ENCODE measurements at regions not wholly inside any gene's neighbourhood (a gene's known extent, or its start where the extent isn't known, plus 50 kb on each side); places are given as distances from the start of the nearest gene placed in this dataset.
"Not testable (repeated sequence)": the region's sequence is repeated elsewhere in the genome, so short reads cannot be mapped to it uniquely, and the experiment has no call there.

DNA sequence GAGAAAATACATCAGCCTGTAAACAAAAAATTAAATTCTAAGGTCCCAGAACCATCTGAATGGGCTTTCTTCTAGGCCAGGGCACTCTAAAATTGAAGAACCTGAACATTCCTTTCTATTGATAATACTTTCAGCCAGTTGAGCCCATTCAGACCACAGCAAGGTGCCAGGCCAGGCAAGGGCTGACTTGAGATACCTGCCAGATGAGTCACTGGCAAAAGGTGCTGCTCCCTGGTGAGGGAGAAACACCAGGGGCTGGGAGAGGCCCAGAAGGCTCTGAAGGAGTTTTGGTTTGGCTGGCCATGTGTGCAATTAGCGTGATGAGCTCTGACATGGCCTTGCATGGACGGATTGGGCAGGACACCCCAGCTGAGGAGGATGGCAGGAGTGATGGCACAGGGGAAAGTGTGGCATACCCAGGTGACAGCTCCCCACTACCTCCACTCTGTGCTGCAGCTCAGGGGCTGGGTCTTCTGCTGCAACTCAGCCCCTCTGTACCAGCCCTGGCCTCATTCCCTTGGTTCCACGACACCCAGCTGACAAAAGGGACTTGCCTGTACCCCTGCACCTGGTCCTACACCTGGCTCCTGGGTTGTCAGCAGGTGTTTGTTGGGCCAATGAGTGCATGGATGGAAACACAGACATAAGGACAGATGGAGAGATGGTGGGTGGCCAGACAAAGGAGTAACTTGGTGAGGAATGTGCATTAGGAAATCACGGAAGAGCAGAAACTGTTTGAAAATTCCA is 230.4 kb downstream of the POTEM start:
- H3K27me3 ChIP-seq (replicated peaks; ENCODE audit: insufficient read depth); intact Hi-C loops (cut with DNase I); H3K27ac ChIP-seq; H3K36me3 ChIP-seq; H3K4me1 ChIP-seq (replicated peaks); DNase-seq (ENCODE audit: low spot score); H3K9me3 ChIP-seq; H3K4me3 ChIP-seq: not testable (repeated sequence)
- 61% methylated on average over 4 of the region's 4 CpGs for WGBS

DNA sequence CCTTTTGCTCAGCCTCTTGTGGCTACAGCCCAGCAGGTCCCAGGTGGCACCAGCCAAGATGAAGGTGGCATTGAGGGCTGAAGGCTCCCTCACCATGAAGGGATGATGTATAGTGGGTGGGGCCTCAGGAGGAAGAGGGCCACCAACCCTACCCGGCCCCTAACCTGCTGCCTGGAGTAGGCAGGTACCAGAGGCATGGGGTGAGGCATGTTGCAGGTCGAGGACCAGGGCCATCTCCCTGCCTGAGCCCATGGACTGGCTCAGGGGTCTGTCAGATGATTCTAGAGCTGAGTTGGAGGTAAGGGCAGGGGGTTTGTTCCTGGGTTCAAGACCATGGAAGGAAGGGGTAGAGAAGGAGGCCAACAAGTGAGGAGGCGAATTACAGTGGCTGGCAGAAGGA is 231.1 kb downstream of the POTEM start:
- H3K4me1 ChIP-seq (replicated peaks); DNase-seq (ENCODE audit: low spot score); intact Hi-C loops (cut with DNase I); H3K4me3 ChIP-seq; H3K9me3 ChIP-seq; H3K27ac ChIP-seq; H3K27me3 ChIP-seq (replicated peaks; ENCODE audit: insufficient read depth); H3K36me3 ChIP-seq: not testable (repeated sequence)
- WGBS, result 25% methylated on average over 3 of the region's 3 CpGs

DNA sequence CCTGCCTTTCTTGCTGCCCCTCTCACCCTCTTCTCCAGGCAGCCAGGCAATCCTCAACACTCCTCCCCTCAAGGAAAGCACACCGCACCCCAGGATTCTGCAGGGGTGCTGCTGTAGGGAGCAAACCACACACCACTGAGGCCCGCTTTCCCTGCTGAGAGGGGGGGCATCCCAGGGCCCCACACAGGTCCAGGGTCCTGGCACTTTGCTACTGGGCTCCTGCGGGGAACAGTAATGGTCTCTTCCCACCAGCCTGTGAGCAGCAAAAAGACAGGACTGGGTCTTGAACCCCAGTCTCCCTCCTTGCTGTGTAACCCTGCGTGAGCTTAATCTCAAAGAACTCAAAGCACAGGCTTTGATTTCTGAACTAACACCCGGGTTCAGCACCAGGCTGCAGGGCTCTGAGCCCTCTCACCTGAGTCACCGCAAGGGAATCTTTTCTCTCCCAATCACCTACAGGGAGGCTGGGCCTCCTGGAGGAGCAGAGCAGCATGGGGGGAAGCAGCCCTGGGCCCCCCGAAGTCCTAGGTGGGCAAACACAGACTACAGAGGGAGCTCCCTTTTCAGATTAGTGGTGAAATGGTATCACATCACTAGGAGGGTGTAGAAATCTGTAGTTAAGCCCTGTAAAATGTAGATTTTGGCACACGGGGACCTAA is 232.6 kb downstream of the POTEG start:
- H3K27me3 ChIP-seq (replicated peaks; ENCODE audit: insufficient read depth); H3K36me3 ChIP-seq; H3K4me3 ChIP-seq; DNase-seq (ENCODE audit: low spot score); H3K9me3 ChIP-seq; H3K4me1 ChIP-seq (replicated peaks); H3K27ac ChIP-seq; intact Hi-C loops (cut with DNase I): not testable (repeated sequence)
- WGBS, result 73% methylated on average over 7 of the region's 8 CpGs

DNA sequence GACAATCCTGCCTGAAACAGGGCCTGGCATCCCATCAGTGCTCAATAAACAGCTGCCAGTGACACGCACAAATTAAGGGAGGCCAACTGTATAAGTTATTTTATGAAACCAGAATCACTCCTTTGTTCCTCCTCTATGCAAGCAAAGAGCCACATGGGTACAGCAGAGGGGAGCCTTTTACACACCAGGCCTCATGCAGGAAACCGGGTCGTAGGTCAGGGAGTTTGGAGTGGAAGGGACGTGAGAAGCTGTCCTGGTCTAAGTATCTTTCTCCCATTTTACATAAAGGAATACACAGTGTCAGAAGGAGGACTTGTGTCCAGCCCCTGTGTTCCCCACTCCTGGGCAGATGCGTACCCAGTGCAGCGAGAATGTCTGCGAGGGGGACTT is 232.1 kb downstream of the POTEG start:
- WGBS, result 85% methylated on average over 7 of the region's 7 CpGs
- H3K27ac ChIP-seq; H3K4me1 ChIP-seq (replicated peaks); H3K9me3 ChIP-seq; H3K4me3 ChIP-seq; DNase-seq (ENCODE audit: low spot score); H3K27me3 ChIP-seq (replicated peaks; ENCODE audit: insufficient read depth); H3K36me3 ChIP-seq; intact Hi-C loops (cut with DNase I): not testable (repeated sequence)

DNA sequence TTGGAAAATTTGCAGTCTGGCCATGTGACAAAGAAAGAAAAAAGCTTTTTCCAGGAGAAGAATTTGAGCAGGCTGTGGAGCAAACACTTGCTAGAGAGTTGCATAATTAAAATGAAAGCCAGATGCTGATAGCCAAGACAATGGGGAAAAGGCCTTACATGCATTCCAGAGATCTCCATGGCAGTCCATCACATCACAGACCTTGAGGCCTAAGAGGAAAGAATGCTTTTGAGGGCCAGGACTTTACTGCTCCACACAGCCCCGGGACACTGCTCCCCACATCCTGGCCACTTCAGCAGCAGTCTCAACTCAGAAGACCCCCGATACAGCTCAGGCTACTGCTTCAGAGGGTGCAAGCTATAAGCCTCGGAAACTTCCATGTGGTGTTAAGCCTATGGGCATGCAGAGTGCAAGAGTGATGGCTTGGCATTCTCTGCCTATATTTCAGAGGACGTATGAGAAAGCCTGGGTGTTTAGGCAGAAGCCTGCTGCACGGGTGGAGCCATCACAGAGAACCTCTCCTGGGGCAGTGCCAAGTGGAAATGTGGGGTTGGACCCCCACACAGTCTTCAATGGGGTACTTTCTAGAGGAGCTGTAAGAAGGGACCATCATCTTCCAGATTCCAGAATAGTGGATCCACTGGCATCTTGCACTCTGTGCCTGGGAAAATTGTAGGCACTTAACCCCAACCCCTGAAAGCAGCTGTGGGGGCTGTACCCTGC is 230.7 kb downstream of the POTEG start:
- intact Hi-C loops (cut with DNase I); H3K36me3 ChIP-seq; H3K27me3 ChIP-seq (replicated peaks; ENCODE audit: insufficient read depth); H3K4me3 ChIP-seq; H3K27ac ChIP-seq; DNase-seq (ENCODE audit: low spot score); H3K4me1 ChIP-seq (replicated peaks); H3K9me3 ChIP-seq: not testable (repeated sequence)
- WGBS, result 69% methylated on average over 5 of the region's 5 CpGs

DNA sequence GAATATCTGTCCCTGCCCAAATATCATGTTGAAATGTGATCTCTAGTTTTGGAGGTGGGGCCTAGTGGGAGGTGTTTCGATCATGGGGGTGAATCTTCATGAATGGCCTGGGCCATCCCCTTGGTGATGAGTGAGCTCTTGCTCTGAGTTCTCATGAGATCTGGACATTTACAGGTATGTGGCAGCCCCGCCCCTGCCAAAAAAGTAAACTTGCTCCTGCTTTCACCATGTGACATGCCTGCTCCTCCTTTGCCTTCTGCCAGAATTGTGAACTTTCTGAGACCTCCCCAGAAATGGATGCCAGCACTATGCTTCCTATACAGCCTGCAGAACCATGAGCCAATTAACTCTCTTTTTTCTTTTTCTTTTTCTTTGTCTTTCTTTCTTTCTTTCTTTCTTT is 229.3 kb downstream of the POTEG start:
- WGBS, result 38% methylated on average over 2 of the region's 2 CpGs
- H3K27ac ChIP-seq; DNase-seq (ENCODE audit: low spot score); H3K27me3 ChIP-seq (replicated peaks; ENCODE audit: insufficient read depth); H3K36me3 ChIP-seq; H3K4me3 ChIP-seq; intact Hi-C loops (cut with DNase I); H3K9me3 ChIP-seq; H3K4me1 ChIP-seq (replicated peaks): not testable (repeated sequence)

- H3K9me3 ChIP-seq; H3K36me3 ChIP-seq; DNase-seq (ENCODE audit: low spot score); H3K4me3 ChIP-seq; intact Hi-C loops (cut with DNase I); H3K27me3 ChIP-seq (replicated peaks; ENCODE audit: insufficient read depth); H3K4me1 ChIP-seq (replicated peaks); H3K27ac ChIP-seq: not testable (repeated sequence)
- WGBS, result 82% methylated on average over 4 of the region's 9 CpGs
Observed at GRCh38 chr14:19216480-19216879, 217.7 kb downstream of the POTEG start.

- H3K27me3 ChIP-seq (replicated peaks; ENCODE audit: insufficient read depth); intact Hi-C loops (cut with DNase I); DNase-seq (ENCODE audit: low spot score); H3K36me3 ChIP-seq; H3K4me3 ChIP-seq; H3K27ac ChIP-seq; H3K9me3 ChIP-seq; H3K4me1 ChIP-seq (replicated peaks): not testable (repeated sequence)
- 73% methylated on average over 3 of the region's 3 CpGs for WGBS
Observed at GRCh38 chr14:19219423-19219822, 214.7 kb downstream of the POTEG start.

DNA sequence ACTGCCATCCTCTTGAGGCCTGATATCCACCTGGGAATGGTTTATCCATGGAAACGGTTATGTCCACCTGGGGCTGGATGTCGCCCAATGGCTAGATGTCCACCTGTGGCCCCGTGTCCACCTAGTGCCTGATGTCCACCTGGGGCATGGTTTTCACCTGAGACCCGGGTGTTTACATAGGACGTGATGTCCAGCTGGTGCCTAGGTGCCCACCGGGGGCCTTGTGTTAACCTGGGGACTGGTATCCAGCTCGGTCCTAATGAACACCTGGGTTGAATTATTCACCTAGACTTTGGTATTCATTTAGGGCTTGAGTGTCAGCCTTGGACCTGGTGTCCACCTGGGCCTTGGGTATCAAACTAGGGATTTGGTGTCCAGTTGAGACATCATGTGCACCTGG is 202.7 kb downstream of the POTEG start:
- intact Hi-C loops (cut with DNase I); H3K27ac ChIP-seq; H3K9me3 ChIP-seq; H3K4me3 ChIP-seq; H3K27me3 ChIP-seq (replicated peaks; ENCODE audit: insufficient read depth); H3K4me1 ChIP-seq (replicated peaks); H3K36me3 ChIP-seq; DNase-seq (ENCODE audit: low spot score): not testable (repeated sequence)
- 58% methylated on average over 4 of the region's 7 CpGs for WGBS

DNA sequence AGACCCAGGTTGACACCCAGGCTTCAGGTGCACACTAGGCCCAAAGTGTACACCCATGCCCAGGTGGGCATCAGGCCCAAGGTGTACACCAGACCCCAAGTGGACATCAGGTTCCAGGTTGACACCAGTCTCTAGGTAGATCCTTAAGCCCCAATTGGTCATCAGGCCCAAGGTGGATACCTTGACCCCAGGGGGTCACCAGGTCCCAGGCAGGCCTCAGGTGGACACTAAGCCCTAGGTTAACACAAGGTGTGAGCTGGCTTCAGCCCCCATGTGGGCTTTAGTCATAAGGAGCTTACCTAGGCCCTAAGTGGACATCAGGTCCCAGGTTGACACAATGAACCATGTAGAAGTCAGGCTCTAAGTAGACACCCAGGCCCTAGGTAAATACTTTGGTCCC is 200.1 kb downstream of the POTEG start:
- H3K27ac ChIP-seq; H3K9me3 ChIP-seq; H3K36me3 ChIP-seq; H3K4me3 ChIP-seq; intact Hi-C loops (cut with DNase I); H3K4me1 ChIP-seq (replicated peaks); DNase-seq (ENCODE audit: low spot score); H3K27me3 ChIP-seq (replicated peaks; ENCODE audit: insufficient read depth): not testable (repeated sequence)

DNA sequence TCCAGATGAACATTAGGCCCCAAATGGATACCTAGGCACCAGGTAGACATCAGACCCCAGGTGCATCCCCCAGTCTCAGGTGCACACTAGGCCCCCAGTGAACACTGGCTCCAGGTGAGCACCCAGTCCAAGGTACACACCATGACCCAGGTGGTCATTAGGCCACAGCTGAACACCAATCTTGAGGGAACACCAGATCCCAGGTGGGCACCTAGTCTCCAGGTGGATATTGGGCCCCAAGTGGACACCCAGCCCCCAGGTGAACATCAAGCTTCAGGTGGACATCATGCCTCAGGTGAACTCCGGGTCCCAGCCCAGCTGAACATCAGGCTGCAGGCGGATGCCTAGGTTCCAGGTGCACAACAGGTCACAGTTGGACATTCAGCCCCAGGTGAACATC is 196.5 kb downstream of the POTEG start:
- H3K4me3 ChIP-seq; H3K27ac ChIP-seq; H3K9me3 ChIP-seq; intact Hi-C loops (cut with DNase I); H3K4me1 ChIP-seq (replicated peaks); H3K27me3 ChIP-seq (replicated peaks; ENCODE audit: insufficient read depth); DNase-seq (ENCODE audit: low spot score); H3K36me3 ChIP-seq: not testable (repeated sequence)
- 92% methylated on average over 2 of the region's 2 CpGs for WGBS

DNA sequence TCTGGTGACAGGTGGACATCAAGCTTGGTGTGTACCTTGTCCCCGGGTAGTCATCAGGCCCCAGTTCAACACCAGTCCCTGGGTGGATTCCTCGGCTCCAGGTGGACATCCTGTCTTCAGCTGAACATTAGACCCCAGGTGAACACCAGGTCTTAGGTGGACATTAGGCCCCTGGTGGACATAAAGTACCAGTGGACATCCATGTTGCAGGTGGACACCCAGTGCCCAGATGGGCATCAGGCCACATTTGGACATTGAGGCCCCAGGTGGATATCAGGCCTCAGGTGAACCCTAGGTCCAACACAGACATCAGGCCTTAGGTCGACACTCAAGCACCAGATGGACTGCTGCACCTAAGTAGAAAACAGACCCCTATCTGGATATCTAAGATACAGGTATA is 195.6 kb downstream of the POTEG start:
- intact Hi-C loops (cut with DNase I); H3K36me3 ChIP-seq; H3K27me3 ChIP-seq (replicated peaks; ENCODE audit: insufficient read depth); H3K4me1 ChIP-seq (replicated peaks); H3K4me3 ChIP-seq; DNase-seq (ENCODE audit: low spot score); H3K9me3 ChIP-seq; H3K27ac ChIP-seq: not testable (repeated sequence)
- WGBS, result 63% methylated on average over 3 of the region's 3 CpGs

Measured in prostate gland (tissue), 2 donors.